GM12873 (cell line): ENCODE measurements at regions not wholly inside any gene's neighbourhood (a gene's known extent, or its start where the extent isn't known, plus 50 kb on each side); places are given as distances from the start of the nearest gene placed in this dataset.

Experiments
- TF ChIP-seq, protein P1 (sequence below): IDR thresholded peaks from 2 replicates; pipeline ENCODE4 v1.5.1; 2012; ENCODE audit warnings: low read depth, mild to moderate bottlenecking, moderate library complexity, low read length, control low read depth; ENCODE audit not compliant: insufficient read depth; ENCODE audit errors: missing control alignments

DNA sequence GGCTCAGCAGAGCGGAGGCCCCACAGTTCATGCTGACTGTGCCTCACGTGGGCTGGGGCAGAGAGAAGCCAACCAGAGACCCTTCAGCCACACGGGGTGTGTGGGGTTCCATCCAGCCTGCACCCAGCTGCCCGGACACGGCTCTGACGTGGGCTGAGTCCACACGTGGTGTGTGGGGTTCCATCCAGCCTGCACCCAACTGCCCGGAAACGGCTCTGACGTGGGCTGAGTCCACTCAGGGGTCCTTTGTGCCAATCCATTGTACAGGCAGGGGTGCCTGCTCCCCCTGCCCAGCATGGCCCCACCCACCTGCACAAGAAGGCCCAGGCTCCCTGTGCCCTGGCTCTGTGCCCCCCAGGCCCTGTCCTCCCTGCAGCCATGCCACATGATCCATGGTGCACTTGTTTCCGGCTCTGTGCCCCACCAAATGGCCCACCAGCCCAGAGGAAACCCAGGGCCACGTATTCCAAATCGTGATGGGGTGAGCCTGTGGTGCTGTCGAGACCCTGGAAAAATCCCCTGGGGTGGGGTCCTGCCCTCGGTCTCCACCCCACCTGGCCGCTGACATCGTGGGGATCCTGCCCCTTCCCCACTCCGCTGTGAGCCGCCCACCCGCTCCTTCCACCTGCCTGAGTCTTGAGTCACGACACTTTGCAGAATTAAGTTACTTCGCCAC is 99.3 kb upstream of the SFSWAP start:
- TF ChIP-seq, protein P1, sequence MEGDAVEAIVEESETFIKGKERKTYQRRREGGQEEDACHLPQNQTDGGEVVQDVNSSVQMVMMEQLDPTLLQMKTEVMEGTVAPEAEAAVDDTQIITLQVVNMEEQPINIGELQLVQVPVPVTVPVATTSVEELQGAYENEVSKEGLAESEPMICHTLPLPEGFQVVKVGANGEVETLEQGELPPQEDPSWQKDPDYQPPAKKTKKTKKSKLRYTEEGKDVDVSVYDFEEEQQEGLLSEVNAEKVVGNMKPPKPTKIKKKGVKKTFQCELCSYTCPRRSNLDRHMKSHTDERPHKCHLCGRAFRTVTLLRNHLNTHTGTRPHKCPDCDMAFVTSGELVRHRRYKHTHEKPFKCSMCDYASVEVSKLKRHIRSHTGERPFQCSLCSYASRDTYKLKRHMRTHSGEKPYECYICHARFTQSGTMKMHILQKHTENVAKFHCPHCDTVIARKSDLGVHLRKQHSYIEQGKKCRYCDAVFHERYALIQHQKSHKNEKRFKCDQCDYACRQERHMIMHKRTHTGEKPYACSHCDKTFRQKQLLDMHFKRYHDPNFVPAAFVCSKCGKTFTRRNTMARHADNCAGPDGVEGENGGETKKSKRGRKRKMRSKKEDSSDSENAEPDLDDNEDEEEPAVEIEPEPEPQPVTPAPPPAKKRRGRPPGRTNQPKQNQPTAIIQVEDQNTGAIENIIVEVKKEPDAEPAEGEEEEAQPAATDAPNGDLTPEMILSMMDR, result no peak

DNA sequence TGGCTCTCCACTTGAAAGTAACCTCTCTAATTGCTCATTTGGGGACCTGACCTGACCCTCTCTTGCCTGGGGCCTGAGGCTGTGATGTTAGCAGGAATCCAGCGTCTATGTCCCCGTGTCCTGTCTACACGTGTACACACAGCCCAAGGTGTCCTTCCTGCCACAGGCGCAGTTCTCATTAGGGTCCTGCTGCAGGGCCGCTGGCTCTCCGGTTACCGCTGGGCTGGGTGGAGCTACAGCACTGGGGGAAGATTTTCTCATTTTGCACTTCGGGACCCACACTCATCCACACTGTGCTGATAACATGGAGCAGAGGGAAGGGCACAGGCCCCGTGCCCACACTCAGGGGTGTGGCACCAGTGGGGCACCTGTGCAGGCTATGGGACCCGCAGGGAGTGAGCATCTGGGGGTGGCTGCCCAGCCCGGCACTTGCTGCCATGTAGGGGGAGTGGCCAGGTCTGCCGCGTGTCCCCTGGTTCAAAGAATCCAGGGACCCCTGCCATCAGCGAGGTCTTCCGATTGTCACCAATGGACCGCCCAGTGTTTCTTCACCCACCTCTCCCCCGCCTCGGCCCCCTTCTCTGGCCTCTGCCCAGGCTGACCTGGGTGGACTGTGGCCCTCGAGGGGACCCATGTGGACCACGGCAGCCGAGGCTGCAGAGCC is 98.7 kb upstream of the SFSWAP start:
- TF ChIP-seq, protein P1, result no peak

DNA sequence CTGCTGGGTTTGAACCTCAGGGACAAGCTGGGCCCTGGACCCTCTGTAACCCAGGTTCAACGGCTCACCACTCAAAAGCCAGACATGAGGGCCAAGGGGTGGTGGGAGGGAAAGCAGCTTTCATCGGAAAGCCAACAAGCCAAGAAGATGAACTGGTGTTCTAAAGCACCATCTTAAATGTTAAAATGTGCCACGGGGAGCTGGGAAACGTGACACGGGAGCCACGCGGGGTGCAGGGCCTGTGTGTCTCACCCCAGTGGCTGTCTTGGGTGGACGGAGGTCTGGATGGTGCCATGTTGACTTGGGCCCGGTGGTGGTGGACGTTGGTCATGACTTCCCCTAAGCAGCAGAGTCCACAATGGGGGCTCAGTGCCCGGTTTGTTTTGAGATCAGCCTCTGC is 97.7 kb upstream of the SFSWAP start:
- TF ChIP-seq, protein P1, result no peak

DNA sequence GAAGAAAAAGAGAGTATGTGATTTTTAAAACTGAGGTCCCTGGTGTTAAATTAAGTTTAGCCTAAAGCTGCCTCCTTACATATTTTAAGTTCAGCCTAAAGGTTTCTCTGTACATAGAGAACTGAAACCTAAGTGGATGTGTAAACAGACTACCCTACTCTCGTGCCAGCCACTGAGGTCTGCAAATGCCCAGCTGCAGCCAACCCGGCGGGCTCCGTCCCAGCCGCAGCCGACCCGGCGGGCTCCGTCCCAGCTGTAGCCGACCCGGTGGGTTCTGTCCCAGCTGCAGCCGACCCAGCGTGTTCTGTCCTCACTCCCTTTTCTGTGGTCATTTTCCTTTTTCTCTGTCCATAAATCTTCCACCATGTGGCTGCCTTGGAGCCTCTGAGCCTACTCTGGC is 97.2 kb upstream of the SFSWAP start:
- TF ChIP-seq, protein P1, result no peak

DNA sequence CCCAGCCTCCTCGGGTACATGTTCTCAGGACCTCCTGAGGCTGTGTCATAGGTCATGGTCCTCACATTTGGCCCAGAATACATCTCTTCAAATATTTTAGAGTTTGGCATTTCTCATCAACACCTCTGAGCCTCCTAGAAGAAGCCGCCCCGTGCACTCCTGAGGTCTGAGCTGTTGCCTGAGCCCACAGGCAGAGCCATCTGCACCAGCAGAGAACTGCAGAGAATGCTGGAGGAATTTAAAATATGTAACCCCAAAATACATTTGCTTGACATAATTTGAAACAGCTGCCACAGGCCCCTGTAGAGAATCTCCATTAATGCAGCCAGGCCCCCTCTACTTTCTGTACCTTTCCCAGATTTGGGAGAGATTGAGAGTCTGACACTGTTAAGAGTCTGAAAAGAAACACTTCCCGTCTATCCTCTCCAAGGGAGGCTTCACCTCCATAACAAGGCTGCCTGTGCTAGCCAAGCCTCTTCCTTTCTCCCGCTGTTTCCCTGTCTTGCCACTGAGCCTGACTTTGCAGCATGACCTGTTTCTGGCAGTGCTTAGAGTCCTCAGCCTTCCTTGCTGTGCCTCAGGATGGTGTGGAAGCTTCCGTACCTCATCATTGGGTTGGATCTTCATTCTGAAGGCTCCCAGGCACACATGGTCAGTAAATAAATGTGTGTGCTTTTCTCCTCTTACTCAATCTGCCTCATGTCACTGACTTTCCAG is 95.4 kb upstream of the SFSWAP start:
- TF ChIP-seq, protein P1, result no peak

DNA sequence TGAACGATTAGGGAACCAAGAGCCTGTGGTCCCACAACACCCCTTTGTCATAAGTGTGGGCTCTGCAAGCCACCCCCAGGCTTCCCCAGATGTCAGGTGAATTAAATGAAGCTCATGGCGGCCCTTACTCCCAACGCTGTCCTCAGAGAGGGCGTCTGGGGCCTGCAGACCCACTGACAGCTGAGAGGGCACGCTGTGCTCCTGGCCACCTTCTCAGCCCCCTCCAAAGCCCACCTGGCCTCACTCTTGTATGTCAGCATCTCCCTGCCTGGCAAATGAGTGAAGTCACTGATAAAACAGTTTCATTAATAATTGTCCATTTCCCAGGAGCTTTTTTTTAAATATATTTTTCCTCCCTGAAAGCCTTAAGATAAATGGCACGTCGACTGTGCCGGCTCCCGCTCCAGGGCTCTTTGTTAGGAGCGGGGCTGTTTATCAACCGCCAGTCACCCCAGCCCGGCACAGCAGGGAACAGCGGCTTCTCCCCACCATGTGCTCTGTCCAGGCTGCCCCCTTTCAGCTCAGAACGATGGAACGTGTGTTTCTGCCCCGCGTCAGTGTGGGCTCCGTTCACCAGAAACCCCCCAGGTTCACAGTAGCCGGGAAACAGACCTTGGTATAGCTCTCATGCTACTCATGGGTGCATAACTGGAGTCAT is 94.7 kb upstream of the SFSWAP start:
- TF ChIP-seq, protein P1, result no peak

DNA sequence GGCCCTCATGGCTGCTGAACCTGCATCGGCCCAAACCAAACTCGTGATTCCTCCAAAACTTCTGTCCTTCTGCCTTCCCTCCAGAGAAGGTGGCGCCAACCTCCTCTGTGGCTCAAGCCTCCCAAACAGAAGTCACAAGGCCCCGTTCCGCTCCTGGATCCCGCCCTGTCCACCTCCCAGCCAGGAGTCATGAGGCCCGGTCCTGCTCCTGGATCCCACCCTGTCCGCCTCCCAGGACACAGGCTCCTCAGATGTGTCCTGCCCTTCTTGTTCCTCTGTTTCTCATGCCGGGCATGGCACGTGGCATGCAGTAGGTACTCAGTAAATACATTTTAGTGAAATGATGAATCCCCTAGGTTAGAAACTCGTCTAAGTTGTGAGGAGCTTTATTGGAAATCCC is 94.2 kb upstream of the SFSWAP start:
- TF ChIP-seq, protein P1, result no peak
